Colonic mucosa (tissue), 4 donors: ENCODE measurements at regions not wholly inside any gene's neighbourhood (a gene's known extent, or its start where the extent isn't known, plus 50 kb on each side); places are given as distances from the start of the nearest gene placed in this dataset.

Experiments
- DNase-seq: peaks from one replicate; pipeline ENCODE4 v3.0.0-alpha.2; 2020
- H3K27ac ChIP-seq: fragments of 200-600 bp; one replicate; pipeline ENCODE4 v1.8.0; 2021
- H3K27me3 ChIP-seq: fragments of 200-600 bp; one replicate; pipeline ENCODE4 v1.8.0; 2021
- H3K36me3 ChIP-seq: fragments of 200-600 bp; one replicate; pipeline ENCODE4 v1.8.0; 2021
- H3K4me1 ChIP-seq: fragments of 200-600 bp; one replicate; pipeline ENCODE4 v1.8.0; 2021; ENCODE audit warnings: mild to moderate bottlenecking
- H3K4me3 ChIP-seq: fragments of 200-600 bp; one replicate; pipeline ENCODE4 v1.8.0; 2021
- H3K9ac ChIP-seq, 2 donors: one replicate each; pipeline ENCODE4 v1.7.0; 2013; ENCODE audit warnings: control low read depth in 2 of 2, low read depth in 2 of 2, low read length in 2 of 2
- H3K9me3 ChIP-seq: fragments of 200-600 bp; one replicate; pipeline ENCODE4 v1.8.0; 2021
- intact Hi-C: fragments of 100-400 bp; cut with DNase I; formaldehyde crosslinking; loops from one replicate; pipeline ENCODE4 v1.14.1; 2022
- TF ChIP-seq, protein P1 (sequence below): fragments of 200-600 bp; IDR thresholded peaks from one replicate; pipeline ENCODE4 v1.8.0; 2022; ENCODE audit warnings: antibody characterized with exemption, mild to moderate bottlenecking
- donor health status: healthy.
- donor health status: DM: no; HTN: no; CAD: no.
- donor health status: DM: no; HTN: no; CAD: no.

DNA sequence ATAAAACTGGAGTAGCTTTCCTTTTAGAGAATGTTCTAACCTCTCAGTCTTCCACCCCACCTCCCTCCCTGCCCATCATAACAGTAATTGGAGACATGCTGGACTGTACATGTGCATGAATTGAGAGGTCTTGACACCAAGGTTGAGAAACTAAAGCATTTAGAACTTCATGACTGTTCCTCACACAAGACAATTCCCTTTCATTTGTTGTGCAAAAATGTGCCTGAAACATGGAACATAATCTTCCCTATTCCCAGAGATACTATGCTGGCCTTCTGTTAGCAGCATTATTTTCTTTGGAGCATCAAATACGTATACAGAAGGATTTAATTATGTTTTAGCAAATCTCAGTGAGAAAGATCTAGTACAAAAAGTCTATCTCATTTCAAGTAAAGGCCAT lies 97.5 kb upstream of the KCNE2 start:
- no peaks in the 10 kb centered on the region for H3K36me3 ChIP-seq
- intact Hi-C loops = no loop called here
- H3K4me3 ChIP-seq = no peak overlapping the region
- TF ChIP-seq, protein P1, sequence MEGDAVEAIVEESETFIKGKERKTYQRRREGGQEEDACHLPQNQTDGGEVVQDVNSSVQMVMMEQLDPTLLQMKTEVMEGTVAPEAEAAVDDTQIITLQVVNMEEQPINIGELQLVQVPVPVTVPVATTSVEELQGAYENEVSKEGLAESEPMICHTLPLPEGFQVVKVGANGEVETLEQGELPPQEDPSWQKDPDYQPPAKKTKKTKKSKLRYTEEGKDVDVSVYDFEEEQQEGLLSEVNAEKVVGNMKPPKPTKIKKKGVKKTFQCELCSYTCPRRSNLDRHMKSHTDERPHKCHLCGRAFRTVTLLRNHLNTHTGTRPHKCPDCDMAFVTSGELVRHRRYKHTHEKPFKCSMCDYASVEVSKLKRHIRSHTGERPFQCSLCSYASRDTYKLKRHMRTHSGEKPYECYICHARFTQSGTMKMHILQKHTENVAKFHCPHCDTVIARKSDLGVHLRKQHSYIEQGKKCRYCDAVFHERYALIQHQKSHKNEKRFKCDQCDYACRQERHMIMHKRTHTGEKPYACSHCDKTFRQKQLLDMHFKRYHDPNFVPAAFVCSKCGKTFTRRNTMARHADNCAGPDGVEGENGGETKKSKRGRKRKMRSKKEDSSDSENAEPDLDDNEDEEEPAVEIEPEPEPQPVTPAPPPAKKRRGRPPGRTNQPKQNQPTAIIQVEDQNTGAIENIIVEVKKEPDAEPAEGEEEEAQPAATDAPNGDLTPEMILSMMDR = no peak
- no peaks in the 10 kb centered on the region for H3K4me1 ChIP-seq
- H3K27me3 ChIP-seq = no peaks in the 10 kb centered on the region
- DNase-seq = no peak
- no peak overlapping the region for H3K9ac ChIP-seq
- H3K27ac ChIP-seq = no peak overlapping the region
- H3K9me3 ChIP-seq = no peaks in the 10 kb centered on the region

DNA sequence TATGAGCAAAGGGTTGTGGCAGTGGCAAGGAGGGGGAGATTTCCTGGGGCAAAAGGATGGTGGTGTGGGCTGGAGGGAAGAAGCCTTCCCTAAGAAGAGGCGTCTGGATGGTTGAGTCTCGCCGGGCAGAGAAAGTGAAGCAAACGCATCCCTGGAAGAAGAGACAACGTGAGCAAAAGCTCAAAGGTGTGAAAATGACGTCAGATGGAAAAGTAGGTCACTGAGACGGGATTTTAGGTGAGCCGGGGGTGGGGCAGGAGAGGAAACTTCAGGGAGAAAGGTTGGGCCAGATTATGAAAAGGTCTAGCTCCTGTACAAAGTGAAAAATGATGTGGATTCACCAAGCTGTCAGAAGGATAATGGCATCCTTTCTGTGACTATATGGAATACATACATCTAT lies 95.3 kb upstream of the KCNE2 start:
- H3K27ac ChIP-seq = no peak overlapping the region
- no peaks in the 10 kb centered on the region for H3K36me3 ChIP-seq
- no peaks in the 10 kb centered on the region for H3K4me1 ChIP-seq
- no peaks in the 10 kb centered on the region for H3K9me3 ChIP-seq
- TF ChIP-seq, protein P1 = no peak
- no peak overlapping the region for H3K4me3 ChIP-seq
- no peak for DNase-seq
- no peak overlapping the region for H3K9ac ChIP-seq
- no peaks in the 10 kb centered on the region for H3K27me3 ChIP-seq
- intact Hi-C loops = no loop called here

DNA sequence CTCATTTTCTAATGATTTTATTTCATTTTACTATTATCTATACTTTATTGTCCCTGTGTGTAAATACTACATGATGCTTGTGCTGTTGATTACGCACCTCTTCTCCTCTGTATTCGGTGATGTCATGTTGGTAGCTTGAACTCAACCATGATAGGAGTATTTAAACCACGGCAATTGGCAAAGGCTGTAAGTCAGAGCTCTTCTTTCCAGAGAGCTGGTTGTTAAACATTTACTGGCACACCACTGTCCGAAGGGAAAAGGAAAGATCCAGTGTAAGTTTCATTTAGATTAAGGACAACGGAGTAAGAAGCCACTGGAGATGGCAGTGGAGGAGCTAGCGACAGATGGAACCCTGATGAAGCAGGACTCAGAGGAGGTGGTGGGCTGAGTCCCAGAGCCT lies 93.4 kb upstream of the KCNE2 start:
- no peak overlapping the region for H3K9ac ChIP-seq
- DNase-seq = no peak
- no peaks in the 10 kb centered on the region for H3K4me1 ChIP-seq
- H3K4me3 ChIP-seq = no peak overlapping the region
- H3K27ac ChIP-seq = no peak overlapping the region
- no peaks in the 10 kb centered on the region for H3K36me3 ChIP-seq
- no peaks in the 10 kb centered on the region for H3K9me3 ChIP-seq
- no peaks in the 10 kb centered on the region for H3K27me3 ChIP-seq
- intact Hi-C loops = no loop called here
- TF ChIP-seq, protein P1 = no peak

DNA sequence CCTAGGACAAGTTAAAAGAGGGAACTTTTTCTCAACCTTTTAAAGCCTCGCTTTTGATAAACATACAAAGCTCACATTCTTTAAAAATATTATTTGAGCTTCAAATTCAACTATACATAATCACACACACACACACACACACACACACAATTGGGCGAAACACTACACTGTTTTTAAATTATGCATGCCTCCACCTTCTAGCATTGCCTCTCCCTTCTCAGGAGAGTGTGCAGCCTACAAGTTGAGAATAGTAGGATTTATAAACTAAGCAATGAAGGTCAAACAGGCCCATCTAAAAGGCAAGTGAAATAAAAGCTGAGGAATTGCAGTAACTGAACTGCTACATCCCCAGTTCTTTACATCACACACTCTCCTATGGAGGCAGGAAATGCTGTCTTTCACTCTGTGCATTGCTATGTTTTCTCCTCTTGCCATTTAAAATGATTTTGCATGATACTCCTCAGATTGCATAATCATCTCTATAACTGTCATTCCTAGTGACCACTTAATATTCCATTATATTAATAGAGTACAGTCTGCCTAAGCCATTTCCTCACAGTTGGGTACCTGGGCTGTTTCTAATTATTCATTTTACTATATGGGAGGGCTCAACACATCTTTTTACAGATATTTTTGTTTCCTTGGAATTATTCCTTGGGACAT lies 92.5 kb upstream of the KCNE2 start:
- Histone ChIP-seq H3K36me3 (no peaks in the 10 kb centered on the region), H3K27me3 (no peaks in the 10 kb centered on the region), H3K9ac (no peak overlapping the region), H3K9me3 (no peaks in the 10 kb centered on the region), H3K4me1 (no peaks in the 10 kb centered on the region), H3K27ac (no peak overlapping the region), H3K4me3 (no peak overlapping the region)
- TF ChIP-seq, protein P1 = no peak
- no peak for DNase-seq
- intact Hi-C loops = no loop called here

DNA sequence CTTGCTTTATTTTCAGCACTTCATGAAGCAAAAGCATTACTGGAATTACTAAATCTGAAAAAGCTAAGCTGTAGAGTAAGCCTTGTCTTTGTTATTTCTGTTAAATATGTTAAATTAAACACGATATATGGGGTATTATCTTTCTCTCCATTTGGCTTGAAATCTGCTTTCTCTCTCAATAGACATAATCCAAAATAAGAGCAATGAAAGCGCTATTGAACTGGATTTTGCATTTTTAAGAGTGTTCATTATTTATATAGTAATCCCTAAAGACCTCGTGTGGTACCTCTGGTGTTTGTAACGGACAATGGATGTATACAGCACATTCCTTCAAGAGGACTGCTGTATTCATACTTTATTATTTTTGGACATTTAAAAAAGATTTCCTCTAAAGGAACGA lies 91.5 kb upstream of the KCNE2 start:
- Histone ChIP-seq H3K27me3 (no peaks in the 10 kb centered on the region), H3K27ac (no peak overlapping the region), H3K9me3 (no peaks in the 10 kb centered on the region), H3K36me3 (no peaks in the 10 kb centered on the region), H3K4me1 (no peaks in the 10 kb centered on the region), H3K4me3 (no peak overlapping the region), H3K9ac (no peak overlapping the region)
- intact Hi-C loops = no loop called here
- TF ChIP-seq, protein P1 = no peak
- no peak for DNase-seq
